SK-N-MC (cell line): ENCODE measurements at regions not wholly inside any gene's neighbourhood (a gene's known extent, or its start where the extent isn't known, plus 50 kb on each side); places are given as distances from the start of the nearest gene placed in this dataset.

Source experiments
- EZH2 ChIP-seq: fragments of 200-600 bp; sonication (generic); IDR thresholded peaks from one replicate; pipeline ENCODE4 v1.6.1; 2017; ENCODE audit warnings: antibody characterized with exemption
- FOXP2 ChIP-seq: optimal IDR thresholded peaks from 2 replicates; pipeline ENCODE3; 2011; ENCODE audit warnings: mild to moderate bottlenecking, moderate library complexity; ENCODE audit not compliant: insufficient read depth; ENCODE audit errors: extremely low read length, control extremely low read depth
- POLR2AphosphoS5 ChIP-seq: IDR thresholded peaks from 2 replicates; pipeline ENCODE4 v1.6.1; 2012; ENCODE audit warnings: mild to moderate bottlenecking, low read depth, low read length, borderline replicate concordance

- no peak for TF ChIP-seq POLR2AphosphoS5
- TF ChIP-seq EZH2: no peak
- TF ChIP-seq FOXP2: no peak
Measured at GRCh38 chr10:118978998-118979350, 50.5 kb upstream of the NANOS1 start.
